ENCODE measurements at regions not wholly inside any gene's neighbourhood (a gene's known extent, or its start where the extent isn't known, plus 50 kb on each side); places are given as distances from the start of the nearest gene placed in this dataset.
"Not testable (repeated sequence)": the region's sequence is repeated elsewhere in the genome, so short reads cannot be mapped to it uniquely, and the experiment has no call there.

GRCh38 chr5:167831754-167832504, 459.5 kb upstream of the WWC1 start:
- DNase-seq (ENCODE audit: low read depth in 4 of 4, low spot score in 1 of 4) = no peak

GRCh38 chr5:167832609-167833008, 458.8 kb upstream of the WWC1 start:
- DNase-seq (ENCODE audit: low read depth in 4 of 4, low spot score in 1 of 4) = no peak

- DNase-seq (ENCODE audit: low read depth in 4 of 4, low spot score in 1 of 4) = no peak
Observed at GRCh38 chr5:167833456-167833855, 458.0 kb upstream of the WWC1 start.

GRCh38 chr5:167835146-167835545, 456.3 kb upstream of the WWC1 start:
- DNase-seq (ENCODE audit: low read depth in 4 of 4, low spot score in 1 of 4) = no peak

- no peak for DNase-seq (ENCODE audit: low read depth in 4 of 4, low spot score in 1 of 4)
Observed at GRCh38 chr5:167837127-167837526, 454.3 kb upstream of the WWC1 start.

- DNase-seq (ENCODE audit: low read depth in 4 of 4, low spot score in 1 of 4) = no peak
Observed at GRCh38 chr5:167839065-167839464, 452.4 kb upstream of the WWC1 start.

GRCh38 chr5:167840527-167841130, 450.8 kb upstream of the WWC1 start:
- no peak for DNase-seq (ENCODE audit: low read depth in 4 of 4, low spot score in 1 of 4)

GRCh38 chr5:167843881-167844572, 447.4 kb upstream of the WWC1 start:
- DNase-seq (ENCODE audit: low read depth in 4 of 4, low spot score in 1 of 4) = no peak

- no peak for DNase-seq (ENCODE audit: low read depth in 4 of 4, low spot score in 1 of 4)
Observed at GRCh38 chr5:167845952-167846351, 445.5 kb upstream of the WWC1 start.

- DNase-seq (ENCODE audit: low read depth in 4 of 4, low spot score in 1 of 4) = no peak
Observed at GRCh38 chr5:167849874-167850273, 441.6 kb upstream of the WWC1 start.

GRCh38 chr5:167850911-167851310, 440.5 kb upstream of the WWC1 start:
- no peak for DNase-seq (ENCODE audit: low read depth in 4 of 4, low spot score in 1 of 4)

GRCh38 chr5:167851416-167851815, 440.0 kb upstream of the WWC1 start:
- no peak for DNase-seq (ENCODE audit: low read depth in 4 of 4, low spot score in 1 of 4)

GRCh38 chr5:167852515-167852914, 438.9 kb upstream of the WWC1 start:
- no peak for DNase-seq (ENCODE audit: low read depth in 4 of 4, low spot score in 1 of 4)

GRCh38 chr5:167853421-167853820, 438.0 kb upstream of the WWC1 start:
- DNase-seq (ENCODE audit: low read depth in 4 of 4, low spot score in 1 of 4) = no peak

GRCh38 chr5:167855818-167856217, 435.6 kb upstream of the WWC1 start:
- DNase-seq (ENCODE audit: low read depth in 4 of 4, low spot score in 1 of 4) = no peak

- no peak for DNase-seq (ENCODE audit: low read depth in 4 of 4, low spot score in 1 of 4)
Observed at GRCh38 chr5:167857321-167857720, 434.1 kb upstream of the WWC1 start.

- DNase-seq (ENCODE audit: low read depth in 4 of 4, low spot score in 1 of 4) = not testable (repeated sequence)
Observed at GRCh38 chr5:167858186-167858855, 433.1 kb upstream of the WWC1 start.

GRCh38 chr5:167861129-167861927, 430.1 kb upstream of the WWC1 start:
- no peak for DNase-seq (ENCODE audit: low read depth in 4 of 4, low spot score in 1 of 4)

GRCh38 chr5:167861928-167862426, 429.5 kb upstream of the WWC1 start:
- no peak for DNase-seq (ENCODE audit: low read depth in 4 of 4, low spot score in 1 of 4)

- DNase-seq (ENCODE audit: low read depth in 4 of 4, low spot score in 1 of 4) = no peak
Observed at GRCh38 chr5:167863883-167864282, 427.6 kb upstream of the WWC1 start.

GRCh38 chr5:167864801-167865200, 426.6 kb upstream of the WWC1 start:
- no peak for DNase-seq (ENCODE audit: low read depth in 4 of 4, low spot score in 1 of 4)
